Fibroblast of lung (primary cell): ENCODE measurements at regions not wholly inside any gene's neighbourhood (a gene's known extent, or its start where the extent isn't known, plus 50 kb on each side); places are given as distances from the start of the nearest gene placed in this dataset.
A peak's percentile ranks its signal among the peaks of the same experiment; 100 is the strongest.

Source experiments
- DNase-seq, 2 donors: peaks; one replicate each; pipeline versions ENCODE4 v3.0.0 to v3.0.0-alpha.2; 2010; ENCODE audit warnings: low read depth in 2 of 2
- H2AFZ ChIP-seq: 2 replicates; pipeline ENCODE4 v1.5.1; 2012; ENCODE audit warnings: low read length, control low read depth, inconsistent platforms
- H3K27ac ChIP-seq: 2 replicates; pipeline ENCODE4 v1.5.1; 2011; ENCODE audit warnings: low read length, control low read depth; ENCODE audit not compliant: insufficient read depth
- H3K27me3 ChIP-seq: 2 replicates; pipeline ENCODE4 v1.5.1; 2011; ENCODE audit warnings: mild to moderate bottlenecking, low read length; ENCODE audit not compliant: control insufficient read depth, insufficient read depth
- H3K36me3 ChIP-seq: 2 replicates; pipeline ENCODE4 v1.5.1; 2011; ENCODE audit warnings: low read length; ENCODE audit not compliant: control insufficient read depth, insufficient read depth
- H3K4me1 ChIP-seq: 2 replicates; pipeline ENCODE4 v1.5.1; 2011; ENCODE audit warnings: low read length; ENCODE audit not compliant: control insufficient read depth, insufficient read depth; ENCODE audit errors: extremely low read depth
- H3K4me2 ChIP-seq: 2 replicates; pipeline ENCODE4 v1.5.1; 2011; ENCODE audit warnings: low read length, control low read depth; ENCODE audit not compliant: insufficient read depth; ENCODE audit errors: extremely low read depth
- H3K4me3 ChIP-seq, 4 experiments: fragments of 200-600 bp in 1 of 4; sonication (generic) in 1 of 4; replicated peaks in 1 of 4; 2 replicates each; pipeline ENCODE4 v1.5.1; 2011 to 2016; ENCODE audit warnings: low read length in 4 of 4, low read depth in 3 of 4, mild to moderate bottlenecking in 3 of 4, control low read depth in 2 of 4, inconsistent platforms in 1 of 4, mixed read lengths in 1 of 4; ENCODE audit not compliant: insufficient read depth in 1 of 4; ENCODE audit errors: control extremely low read depth in 1 of 4
- H3K79me2 ChIP-seq: 2 replicates; pipeline ENCODE4 v1.5.1; 2012; ENCODE audit warnings: mild to moderate bottlenecking, low read length, inconsistent platforms; ENCODE audit not compliant: control insufficient read depth, insufficient read depth
- H3K9ac ChIP-seq: 2 replicates; pipeline ENCODE4 v1.5.1; 2011; ENCODE audit warnings: mild to moderate bottlenecking, low read length, control low read depth; ENCODE audit not compliant: insufficient read depth
- H3K9me3 ChIP-seq: 2 replicates; pipeline ENCODE4 v1.5.1; 2012; ENCODE audit warnings: low read depth, low read length; ENCODE audit not compliant: control insufficient read depth, insufficient read depth
- H4K20me1 ChIP-seq: 2 replicates; pipeline ENCODE4 v1.5.1; 2011; ENCODE audit warnings: low read length; ENCODE audit not compliant: control insufficient read depth, insufficient read depth; ENCODE audit errors: extremely low read depth
- CTCF ChIP-seq, 2 donors: IDR thresholded peaks in 1 of 2; conservative IDR thresholded peaks in 1 of 2; 1 replicate in 1 of 2; 2 replicates in 1 of 2; pipeline ENCODE4 v1.5.1; 2011 to 2012; ENCODE audit warnings: low read length in 2 of 2, control low read depth in 1 of 2, inconsistent platforms in 1 of 2, low read depth in 1 of 2, mild to moderate bottlenecking in 1 of 2
- EZH2 ChIP-seq: IDR thresholded peaks from 2 replicates; pipeline ENCODE4 v1.5.1; 2012; ENCODE audit warnings: low read length, control low read depth, mild to moderate bottlenecking; ENCODE audit errors: missing control alignments

GRCh38 chr2:215556979-215557378, 121.1 kb upstream of the FN1 start:
- peak; percentile 53 to 58 for DNase-seq
- Histone ChIP-seq H2AFZ (no peak overlapping the region), H3K4me1 (no peaks in the 10 kb centered on the region), H3K27ac (no peak overlapping the region), H3K9me3 (no peaks in the 10 kb centered on the region), H3K9ac (no peak overlapping the region), H3K4me3 (no peak overlapping the region), H4K20me1 (no peaks in the 10 kb centered on the region), H3K79me2 (no peaks in the 10 kb centered on the region), H3K27me3 (no peaks in the 10 kb centered on the region), H3K36me3 (no peaks in the 10 kb centered on the region), H3K4me2 (no peak overlapping the region)
- TF ChIP-seq EZH2 (no peak), CTCF (conservative IDR thresholded peaks at IDR 0.05 in 1 of 2, IDR thresholded peaks at IDR 0.05 in 1 of 2; ENCODE audit: low read depth in 1 of 2, low read length in 2 of 2) (no peak)

GRCh38 chr2:215554689-215555498, 119.0 kb upstream of the FN1 start:
- H3K27ac ChIP-seq = no peak overlapping the region
- no peaks in the 10 kb centered on the region for H4K20me1 ChIP-seq
- no peak for TF ChIP-seq CTCF (conservative IDR thresholded peaks at IDR 0.05 in 1 of 2, IDR thresholded peaks at IDR 0.05 in 1 of 2; ENCODE audit: low read depth in 1 of 2, low read length in 2 of 2)
- H3K36me3 ChIP-seq = no peaks in the 10 kb centered on the region
- no peaks in the 10 kb centered on the region for H3K27me3 ChIP-seq
- no peak overlapping the region for H3K4me2 ChIP-seq
- no peaks in the 10 kb centered on the region for H3K79me2 ChIP-seq
- H3K4me3 ChIP-seq = no peak overlapping the region
- H2AFZ ChIP-seq = peak overlapping the region; percentile 4
- no peaks in the 10 kb centered on the region for H3K9me3 ChIP-seq
- H3K4me1 ChIP-seq = no peaks in the 10 kb centered on the region
- peak; percentile 74 to 76 for DNase-seq
- no peak overlapping the region for H3K9ac ChIP-seq

- H3K9me3 ChIP-seq = no peaks in the 10 kb centered on the region
- H3K4me1 ChIP-seq = no peaks in the 10 kb centered on the region
- no peaks in the 10 kb centered on the region for H3K79me2 ChIP-seq
- no peaks in the 10 kb centered on the region for H3K36me3 ChIP-seq
- DNase-seq = no peak
- no peak overlapping the region for H2AFZ ChIP-seq
- no peak overlapping the region for H3K27ac ChIP-seq
- no peak overlapping the region for H3K4me2 ChIP-seq
- H3K27me3 ChIP-seq = no peaks in the 10 kb centered on the region
- TF ChIP-seq CTCF (conservative IDR thresholded peaks at IDR 0.05 in 1 of 2, IDR thresholded peaks at IDR 0.05 in 1 of 2; ENCODE audit: low read depth in 1 of 2, low read length in 2 of 2) (peak in 1 of 2 donors; percentile 23), EZH2 (no peak)
- H4K20me1 ChIP-seq = no peaks in the 10 kb centered on the region
- no peak overlapping the region for H3K9ac ChIP-seq
- no peak overlapping the region for H3K4me3 ChIP-seq
Measured at GRCh38 chr2:215553946-215554345, 118.1 kb upstream of the FN1 start.
